HepG2 (cell line): ENCODE measurements at regions not wholly inside any gene's neighbourhood (a gene's known extent, or its start where the extent isn't known, plus 50 kb on each side); places are given as distances from the start of the nearest gene placed in this dataset.

Experiments used
- ATAC-seq: fragments of 200-7000 bp; cut with Tn5 transposase; 3 replicates; pipeline ENCODE4 v1.9.1; 2020; ENCODE audit warnings: mild to moderate bottlenecking, moderate library complexity
- BruUV-seq: library from RNA; stranded (reverse); fragments of 400-500 nt; replicated peaks from 2 replicates; lab custom pipeline; 2021; lab: Mats Ljungman, UMichigan
- CTCF ChIA-PET: fragments of 300-600 bp; formaldehyde crosslinking; extraction: SDS; loops from one replicate; lab custom pipeline; 2021; ENCODE audit warnings: low total read pairs, inconsistent platforms, low intra/inter-chr PET ratio; lab: Yijun Ruan, JAX
- POLR2A ChIA-PET: fragments of 350-600 bp; sonication (Branson Sonifier 250); formaldehyde crosslinking; loops from one replicate; lab custom pipeline; 2020; ENCODE audit warnings: antibody characterized with exemption, inconsistent platforms; lab: Yijun Ruan, JAX
- DNase-seq: peaks from one replicate; pipeline ENCODE4 v3.0.0-alpha.2; 2015; ENCODE audit warnings: low spot score
- FAIRE-seq: peaks from 3 replicates; lab custom pipeline; 2011; peaks lifted over from hg19 to GRCh38; lab: Jason Lieb, UNC
- H2AFZ ChIP-seq: one replicate; pipeline ENCODE4 v1.6.1; 2011; ENCODE audit warnings: low read length, inconsistent platforms
- H3K27ac ChIP-seq: fragments of 300-600 bp; 3 replicates; pipeline ENCODE4 v1.8.0; 2011; ENCODE audit warnings: mixed run types, mild to moderate bottlenecking, mixed read lengths, low read length, inconsistent platforms; ENCODE audit not compliant: insufficient read depth; ENCODE audit errors: extremely low read length
- H3K27me3 ChIP-seq, 2 experiments: fragments of 200-600 bp in 1 of 2; 2 replicates in 1 of 2; 3 replicates in 1 of 2; pipeline versions ENCODE4 v1.6.0 to v1.8.0; 2011; ENCODE audit warnings: low read length in 2 of 2, mild to moderate bottlenecking in 2 of 2, moderate library complexity in 2 of 2, inconsistent platforms in 1 of 2; ENCODE audit not compliant: insufficient read depth in 2 of 2, control insufficient read depth in 1 of 2
- H3K36me3 ChIP-seq, 2 experiments: fragments of 200-600 bp in 1 of 2; replicated peaks in 1 of 2; 2 replicates in 1 of 2; 3 replicates in 1 of 2; pipeline versions ENCODE4 v1.5.1 to v1.8.0; 2011; ENCODE audit warnings: low read length in 2 of 2, inconsistent platforms in 1 of 2; ENCODE audit not compliant: insufficient read depth in 2 of 2, control insufficient read depth in 1 of 2
- H3K4me1 ChIP-seq: 2 replicates; pipeline ENCODE4 v1.5.1; 2012; ENCODE audit warnings: low read length, inconsistent platforms; ENCODE audit not compliant: insufficient read depth
- H3K4me2 ChIP-seq: 2 replicates; pipeline ENCODE4 v1.6.0; 2011; ENCODE audit warnings: low read depth, low read length, inconsistent platforms
- H3K4me3 ChIP-seq, 3 experiments: fragments of 200-600 bp in 1 of 3; sonication (generic), shearing (Covaris generic) in 1 of 3; replicated peaks in 1 of 3; 2 replicates each; pipeline ENCODE4 v1.5.1; 2011 to 2016; ENCODE audit warnings: low read length in 3 of 3, inconsistent platforms in 2 of 3, low read depth in 2 of 3, mild to moderate bottlenecking in 2 of 3, control low read depth in 1 of 3, mixed read lengths in 1 of 3; ENCODE audit not compliant: insufficient read depth in 1 of 3
- H3K79me2 ChIP-seq: one replicate; pipeline ENCODE4 v1.6.1; 2011; ENCODE audit warnings: low read length, inconsistent platforms; ENCODE audit not compliant: insufficient read depth
- H3K9ac ChIP-seq: 2 replicates; pipeline ENCODE4 v1.6.0; 2011; ENCODE audit warnings: mild to moderate bottlenecking, low read depth, low read length, inconsistent platforms; ENCODE audit not compliant: insufficient read depth
- H3K9me3 ChIP-seq: 2 replicates; pipeline ENCODE4 v1.5.1; 2012; ENCODE audit warnings: mild to moderate bottlenecking, low read length
- H4K20me1 ChIP-seq: 2 replicates; pipeline ENCODE4 v1.6.0; 2011; ENCODE audit warnings: inconsistent platforms, mild to moderate bottlenecking, low read length, moderate library complexity; ENCODE audit not compliant: insufficient read depth
- BATF2 ChIP-seq: sonication (generic); formaldehyde crosslinking; IDR thresholded peaks from 2 replicates; pipeline ENCODE4 v1.8.0; 2022; ENCODE audit warnings: mild to moderate bottlenecking, missing genetic modification reagents, moderate library complexity
- ERF ChIP-seq: IDR thresholded peaks from 2 replicates; pipeline ENCODE4 v1.6.1; 2018; ENCODE audit warnings: missing biosample characterization, missing genetic modification reagents
- KAT2B ChIP-seq: fragments of 150-350 bp; IDR thresholded peaks from 2 replicates; pipeline ENCODE4 v1.6.1; 2014; ENCODE audit warnings: low read depth, low read length, borderline replicate concordance
- MLX ChIP-seq: IDR thresholded peaks from 2 replicates; pipeline ENCODE4 v1.6.1; 2016
- NFYC ChIP-seq: IDR thresholded peaks from 2 replicates; pipeline ENCODE4 v1.6.1; 2016; ENCODE audit warnings: missing genetic modification reagents, missing compliant biosample characterization
- NRL ChIP-seq: sonication (generic); formaldehyde crosslinking; IDR thresholded peaks from 2 replicates; pipeline ENCODE4 v1.5.0; 2020; ENCODE audit warnings: missing genetic modification reagents, mild to moderate bottlenecking, moderate library complexity, borderline replicate concordance
- ONECUT2 ChIP-seq: sonication (generic); formaldehyde crosslinking; IDR thresholded peaks from 2 replicates; pipeline ENCODE4 v1.4.0; 2020; ENCODE audit warnings: missing genetic modification reagents
- RXRB ChIP-seq: IDR thresholded peaks from 2 replicates; pipeline ENCODE4 v1.6.1; 2016; ENCODE audit warnings: borderline replicate concordance, missing genetic modification reagents, missing compliant biosample characterization
- SNAPC4 ChIP-seq: sonication (generic); formaldehyde crosslinking; IDR thresholded peaks from 2 replicates; pipeline ENCODE4 v1.4.0; 2020; ENCODE audit warnings: mild to moderate bottlenecking, missing genetic modification reagents
- SYNCRIP ChIP-seq: fragments of 200-400 bp; formaldehyde crosslinking; IDR thresholded peaks from 2 replicates; pipeline ENCODE4 v1.6.1; 2018; ENCODE audit warnings: mild to moderate bottlenecking, low read depth, low read length; ENCODE audit not compliant: insufficient read depth
- ZBTB7B ChIP-seq: sonication (generic); formaldehyde crosslinking; IDR thresholded peaks from 2 replicates; pipeline ENCODE4 v1.4.0; 2020; ENCODE audit warnings: missing genetic modification reagents
- ZNF616 ChIP-seq: sonication (generic); formaldehyde crosslinking; IDR thresholded peaks from 2 replicates; pipeline ENCODE4 v1.5.0; 2020; ENCODE audit warnings: low read depth, mild to moderate bottlenecking, missing genetic modification reagents
- ZNF691 ChIP-seq: sonication (generic); formaldehyde crosslinking; IDR thresholded peaks from 2 replicates; pipeline ENCODE4 v1.4.0; 2020; ENCODE audit warnings: missing genetic modification reagents, low read depth, mild to moderate bottlenecking, borderline replicate concordance
- ZNF883 ChIP-seq: sonication (generic); formaldehyde crosslinking; IDR thresholded peaks from 2 replicates; pipeline ENCODE4 v1.5.1; 2020; ENCODE audit warnings: mild to moderate bottlenecking, missing genetic modification reagents; ENCODE audit errors: not compliant biosample characterization
- ZSCAN20 ChIP-seq: sonication (generic); formaldehyde crosslinking; IDR thresholded peaks from 2 replicates; pipeline ENCODE4 v1.4.0; 2020; ENCODE audit warnings: missing genetic modification reagents, mild to moderate bottlenecking, borderline replicate concordance
- WGBS: methylation state at CpG from one replicate; pipeline ENCODE4 v1.1.6; 2017; ENCODE audit warnings: low lambda C conversion rate; 5-methylcytosine and 5-hydroxymethylcytosine counted together
- in situ Hi-C: cut with HindIII; loops from 2 replicates; pipeline ENCODE4 v1.10.0; 2017; ENCODE audit warnings: low pct_unique_long_range_greater_than_20kb; ENCODE audit not compliant: extremely low pct_ligation_motif_present
- intact Hi-C: fragments of 100-400 bp; cut with micrococcal nuclease; formaldehyde crosslinking; loops from one replicate; pipeline ENCODE4 v1.10.0; 2022; ENCODE audit not compliant: unreplicated experiment

- ATAC-seq (no peak), FAIRE-seq (no peak), DNase-seq (no peak)
- peaks cover 13% of the 10 kb centered on the region for H3K4me1 ChIP-seq
- no TSS peak for BruUV-seq
- WGBS: 76% methylated on average over 3 of the region's 3 CpGs
- H3K36me3 ChIP-seq: no peaks in the 10 kb centered on the region
- in situ Hi-C loops (no loop called here), intact Hi-C loops (no loop called here)
- no peaks in the 10 kb centered on the region for H3K9me3 ChIP-seq
- TF ChIP-seq ONECUT2 (CRISPR knock-in tag) (no peak), ZBTB7B (no peak), ZNF616 (no peak), ZSCAN20 (no peak), NRL (CRISPR knock-in tag) (no peak), SYNCRIP (no peak), RXRB (no peak), KAT2B (no peak), SNAPC4 (no peak), ERF (no peak), MLX (CRISPR knock-in tag) (no peak), NFYC (CRISPR knock-in tag) (no peak), ZNF691 (no peak), ZNF883 (no peak), BATF2 (CRISPR knock-in tag) (no peak)
- H3K4me2 ChIP-seq: no peak overlapping the region
- H3K79me2 ChIP-seq: no peaks in the 10 kb centered on the region
- peaks cover 1 to 16% of the 10 kb centered on the region in 2 experiments; a peak in 2 of 5 replicates for H3K27me3 ChIP-seq
- H4K20me1 ChIP-seq: no peaks in the 10 kb centered on the region
- no peak overlapping the region for H3K27ac ChIP-seq
- POLR2A ChIA-PET: no interaction called here
- no peak overlapping the region for H2AFZ ChIP-seq
- H3K4me3 ChIP-seq: no peak overlapping the region
- no peak overlapping the region for H3K9ac ChIP-seq
- CTCF ChIA-PET: no interaction called here
Observed at GRCh38 chr5:77855369-77855768, 79.2 kb upstream of the TBCA start.
